ENCODE measurements at regions not wholly inside any gene's neighbourhood (a gene's known extent, or its start where the extent isn't known, plus 50 kb on each side); places are given as distances from the start of the nearest gene placed in this dataset.

DNA sequence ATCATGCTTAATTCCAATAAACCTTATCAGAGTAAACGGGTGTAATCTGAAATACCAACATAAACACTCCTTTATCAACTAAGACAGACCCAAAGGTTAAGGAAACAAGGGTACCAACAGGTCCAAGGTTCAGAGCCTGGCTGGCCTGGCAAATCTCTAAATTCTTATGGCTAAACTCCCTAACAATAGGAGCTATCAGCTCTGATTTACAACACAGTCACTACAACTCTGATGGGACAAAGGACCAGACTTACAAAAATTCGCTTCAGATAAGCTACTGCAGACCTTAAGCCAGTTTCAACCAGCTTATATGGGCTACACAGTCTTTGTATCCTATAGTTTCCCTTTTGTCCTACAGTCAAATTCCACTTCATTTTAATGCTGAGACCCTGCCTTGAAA lies 381.9 kb downstream of the ZWINT start:
- TF ChIP-seq POLR2A (IDR thresholded peaks at IDR 0.05) (no peak), CTCF (IDR thresholded peaks at IDR 0.05) (no peak), POLR2AphosphoS5 (IDR thresholded peaks at IDR 0.05; ENCODE audit: insufficient read depth in 1 of 2, low read depth in 1 of 2) (no peak)

Measured in vagina (tissue), 2 donors.